Fibroblast of peridontal ligament (primary cell): ENCODE measurements at regions not wholly inside any gene's neighbourhood (a gene's known extent, or its start where the extent isn't known, plus 50 kb on each side); places are given as distances from the start of the nearest gene placed in this dataset.
"Not testable (repeated sequence)": the region's sequence is repeated elsewhere in the genome, so short reads cannot be mapped to it uniquely, and the experiment has no call there.

Source experiments
- DNase-seq: peaks from one replicate; pipeline ENCODE4 v3.0.0-alpha.2; 2010; ENCODE audit errors: extremely low read depth

DNA sequence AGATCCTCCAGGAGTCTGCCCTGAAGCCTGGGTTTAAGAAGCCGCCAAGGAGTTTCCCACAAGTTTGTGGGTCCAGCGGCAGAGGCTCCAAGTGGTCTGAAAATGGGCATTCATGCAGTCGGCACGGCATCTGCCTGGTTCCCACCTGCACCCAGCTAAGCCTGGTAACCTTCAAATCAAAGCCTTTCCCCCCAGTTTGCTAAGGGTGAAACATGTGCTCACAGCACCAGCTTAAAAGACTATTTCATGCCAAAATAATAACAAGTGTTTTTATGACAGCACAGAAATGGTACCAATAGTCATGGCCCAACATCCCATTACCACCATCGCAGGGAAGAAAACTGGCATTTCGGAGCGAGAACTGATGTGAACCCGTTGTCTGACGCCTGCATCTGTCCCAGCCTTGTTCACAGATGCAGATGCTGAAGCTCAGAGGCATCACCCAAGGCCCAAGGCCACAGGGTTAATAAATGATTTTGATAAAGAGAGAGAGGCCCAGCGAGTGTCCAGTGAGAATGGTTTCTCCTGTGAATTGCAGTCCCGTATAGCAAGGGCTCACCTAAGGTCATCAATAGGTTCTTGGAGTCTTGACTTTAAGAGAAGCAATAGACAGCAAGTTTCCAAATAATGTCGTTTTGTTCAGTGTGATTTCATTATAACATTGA lies 188.0 kb upstream of the TPM1 start:
- DNase-seq = no peak

DNA sequence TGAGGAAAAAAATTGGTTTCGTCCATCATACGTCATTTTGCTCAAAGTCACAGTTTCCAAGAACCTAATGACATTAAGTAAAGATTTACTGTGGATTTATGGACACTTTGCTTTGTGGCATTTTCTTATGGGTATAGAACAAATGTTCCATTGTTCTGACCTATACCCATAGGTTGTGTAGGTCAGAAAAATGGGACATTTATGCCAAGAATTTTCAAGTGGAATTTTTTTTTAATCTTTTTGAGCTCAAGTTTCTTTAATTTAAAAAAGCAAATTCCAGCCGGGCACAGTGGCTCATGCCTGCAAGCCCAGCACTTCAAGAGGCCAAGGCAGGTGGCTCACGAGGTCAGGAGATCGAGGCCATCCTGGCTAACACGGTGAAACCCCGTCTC lies 187.5 kb upstream of the TPM1 start:
- no peak for DNase-seq

DNA sequence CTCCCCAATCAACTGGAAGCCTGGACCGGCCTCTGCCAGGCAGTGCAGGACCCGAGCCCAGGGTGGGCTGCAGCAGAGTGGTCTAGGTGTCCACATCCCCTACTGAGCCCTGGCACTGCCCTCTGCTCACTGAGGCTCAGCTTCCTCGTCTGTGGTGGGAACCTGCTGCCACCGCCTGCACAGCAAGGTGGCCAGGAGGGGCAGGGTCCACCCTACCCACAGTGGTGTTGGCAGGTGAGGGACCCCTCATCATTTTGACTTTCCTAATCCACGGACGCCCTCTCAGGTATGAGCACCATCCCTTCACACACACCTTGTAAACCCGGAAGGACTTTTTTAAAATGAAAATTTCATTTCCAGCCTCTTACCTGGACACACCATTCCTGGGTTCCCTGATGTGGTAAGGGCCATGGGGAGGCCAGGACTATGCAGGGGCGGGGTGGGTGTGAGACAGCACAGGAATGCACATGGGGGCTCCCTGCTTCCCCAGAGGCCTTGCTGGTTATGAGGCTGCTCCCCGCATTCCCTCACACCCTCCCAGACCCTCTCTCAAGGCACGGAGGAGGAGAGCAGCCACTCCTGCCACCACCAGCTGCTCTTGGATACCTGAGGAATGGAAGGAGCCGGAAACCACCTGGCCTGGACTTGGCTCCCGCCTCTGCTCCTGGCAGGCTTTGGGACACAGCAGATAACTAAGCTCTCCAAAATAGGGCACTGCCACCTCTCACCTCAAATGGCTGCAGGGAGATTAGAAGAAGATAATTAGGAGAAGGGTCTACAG lies 185.9 kb upstream of the TPM1 start:
- no peak for DNase-seq

DNA sequence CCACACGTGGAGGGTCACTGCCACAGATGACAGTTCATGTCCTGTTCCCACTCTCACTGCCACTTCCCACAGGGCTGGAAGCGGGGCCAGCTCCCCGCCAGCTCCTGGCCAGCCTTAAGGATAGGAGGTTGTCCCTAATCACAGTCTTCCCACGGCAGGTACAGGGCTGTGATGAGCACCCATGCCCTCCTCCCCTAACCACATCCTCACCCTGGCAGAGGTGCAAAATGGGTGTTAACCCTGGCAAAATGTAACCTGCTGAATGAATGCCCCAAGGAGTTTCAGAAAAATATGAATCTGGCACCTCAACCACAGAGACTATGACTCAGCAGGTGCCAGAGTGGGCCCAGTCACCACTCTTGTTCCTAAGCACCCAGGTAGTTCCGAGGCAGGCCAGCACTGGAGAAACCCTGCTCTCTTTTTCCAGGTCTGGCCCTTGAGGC lies 185.1 kb upstream of the TPM1 start:
- DNase-seq = no peak

DNA sequence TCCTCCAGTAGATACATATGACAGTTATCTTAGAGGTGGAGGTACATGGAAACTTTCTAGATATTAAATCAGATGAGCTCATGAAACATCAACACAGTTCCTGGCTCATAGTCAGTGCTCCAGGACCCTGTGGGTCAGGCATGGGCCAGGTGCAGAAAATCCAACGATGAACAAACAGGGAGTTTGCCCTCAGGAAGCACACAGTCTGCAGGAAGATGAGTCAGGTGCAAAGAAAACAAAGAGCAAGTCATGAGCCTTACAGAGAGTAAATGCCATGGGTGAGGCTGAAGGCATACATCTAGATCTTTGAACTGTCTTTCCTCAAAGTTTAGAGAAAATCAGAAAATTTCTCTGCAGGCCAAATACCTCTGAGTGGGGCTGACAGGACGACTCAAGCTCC lies 184.2 kb upstream of the TPM1 start:
- DNase-seq = no peak

DNA sequence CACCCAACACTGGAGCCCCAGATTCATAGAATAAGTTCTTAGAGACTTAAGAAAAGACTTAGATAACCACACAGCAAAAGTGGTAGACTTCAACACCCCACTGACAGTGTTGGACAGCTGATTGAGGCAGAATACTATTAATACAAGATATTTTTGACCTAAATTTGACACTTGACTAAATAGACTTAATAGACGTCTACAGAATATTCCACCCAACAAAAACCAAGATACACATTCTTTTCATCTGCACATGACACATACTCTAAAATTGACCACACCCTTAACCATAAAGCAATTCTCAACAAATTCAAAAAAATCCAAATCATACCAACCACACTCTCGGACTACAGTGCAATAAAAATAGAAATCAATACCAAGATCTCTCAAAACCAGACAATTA lies 179.8 kb upstream of the TPM1 start:
- no peak for DNase-seq

DNA sequence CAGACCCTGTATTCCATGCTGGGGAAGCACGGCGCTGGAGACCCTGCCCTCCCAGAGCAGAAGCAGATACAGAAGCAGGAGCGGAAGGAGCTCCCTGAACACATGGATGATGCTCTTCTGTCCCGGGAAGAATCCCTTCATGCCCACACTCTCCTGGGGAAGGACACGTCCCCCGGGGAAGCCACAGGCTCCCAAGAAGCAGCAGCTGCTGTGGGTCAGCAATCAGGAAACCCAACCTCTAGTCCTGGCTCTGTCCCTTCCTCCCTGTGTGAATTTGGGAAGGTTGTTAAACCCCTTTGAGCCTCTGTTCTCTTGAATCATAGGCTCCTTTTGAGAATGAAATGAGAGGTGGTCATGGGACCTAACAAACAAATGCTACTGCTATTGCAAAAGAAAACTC lies 176.2 kb upstream of the TPM1 start:
- no peak for DNase-seq

DNA sequence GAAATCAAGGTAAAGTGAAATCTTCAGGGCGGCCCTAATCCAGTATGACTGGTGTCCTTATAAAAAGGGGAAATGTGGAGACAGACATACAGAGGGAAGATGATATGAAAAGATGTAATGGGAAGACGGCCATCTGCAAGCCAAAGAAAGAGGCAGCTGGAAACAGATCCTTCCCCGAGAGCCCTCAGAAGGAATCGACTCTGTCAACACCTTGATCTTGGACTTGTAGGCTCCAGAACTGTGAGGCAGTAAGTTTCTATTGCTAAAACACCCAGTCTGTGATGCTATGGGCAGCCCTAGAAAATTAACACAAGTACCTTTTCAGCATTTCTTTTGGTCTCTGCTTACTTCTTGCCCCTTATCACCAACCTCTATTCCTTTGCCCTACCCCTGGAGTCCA lies 174.7 kb upstream of the TPM1 start:
- DNase-seq = no peak

DNA sequence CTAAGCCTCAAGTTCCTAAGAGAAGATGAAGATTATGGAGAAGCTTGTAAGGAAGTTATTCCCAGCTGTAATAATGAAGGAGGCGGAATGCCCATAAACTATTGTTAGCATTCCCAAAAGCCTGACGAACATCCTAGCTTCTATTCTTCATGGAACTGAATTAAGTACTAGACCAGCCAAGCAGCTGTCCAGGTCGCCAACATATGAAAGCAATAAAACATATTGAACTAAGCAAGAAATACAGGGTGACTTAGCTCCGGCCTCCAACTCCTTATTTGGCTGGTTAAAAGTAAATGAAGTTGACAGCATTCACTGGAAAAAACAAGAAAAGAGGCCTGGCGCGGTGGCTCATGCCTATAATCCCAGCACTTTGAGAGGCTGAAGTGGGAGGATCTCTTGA lies 174.0 kb upstream of the TPM1 start:
- DNase-seq = peak; percentile 72

DNA sequence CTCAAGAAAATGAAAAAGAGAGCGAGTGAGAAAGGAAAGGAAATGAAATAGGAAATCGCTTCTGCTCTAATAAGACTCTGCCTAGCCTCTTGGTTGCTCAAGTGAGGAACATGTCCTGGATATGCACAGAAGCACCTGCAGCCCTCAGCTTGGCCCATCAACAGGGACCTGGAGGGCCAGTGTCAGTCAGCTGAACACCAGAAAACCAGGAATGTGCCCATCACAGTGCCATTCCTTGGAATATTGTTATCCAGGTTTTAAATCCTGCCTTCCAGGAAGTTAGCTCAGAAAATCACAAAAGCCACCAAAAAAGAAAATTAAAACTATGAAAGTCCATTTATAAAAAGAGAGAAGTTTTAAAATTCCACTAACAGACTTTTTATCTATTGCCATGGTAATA lies 173.4 kb upstream of the TPM1 start:
- DNase-seq = no peak

DNA sequence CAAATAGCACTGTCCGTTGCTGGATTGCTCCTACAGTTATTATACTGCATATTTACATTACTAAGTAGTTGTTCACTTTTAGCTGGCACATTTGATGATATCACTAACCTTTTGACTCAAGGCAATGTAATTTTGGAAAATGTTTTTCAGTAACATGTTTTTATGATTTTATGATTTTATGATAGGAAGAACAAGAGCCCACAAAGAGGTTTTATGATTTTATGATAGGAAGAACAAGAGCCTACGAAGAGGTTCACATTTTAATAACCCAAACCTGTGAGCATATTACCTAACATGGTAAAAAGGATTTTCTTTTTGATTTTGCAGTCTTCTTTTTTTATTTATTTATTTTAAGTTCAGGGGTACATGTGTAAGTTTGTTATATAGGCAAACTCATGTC lies 172.3 kb upstream of the TPM1 start:
- no peak for DNase-seq

DNA sequence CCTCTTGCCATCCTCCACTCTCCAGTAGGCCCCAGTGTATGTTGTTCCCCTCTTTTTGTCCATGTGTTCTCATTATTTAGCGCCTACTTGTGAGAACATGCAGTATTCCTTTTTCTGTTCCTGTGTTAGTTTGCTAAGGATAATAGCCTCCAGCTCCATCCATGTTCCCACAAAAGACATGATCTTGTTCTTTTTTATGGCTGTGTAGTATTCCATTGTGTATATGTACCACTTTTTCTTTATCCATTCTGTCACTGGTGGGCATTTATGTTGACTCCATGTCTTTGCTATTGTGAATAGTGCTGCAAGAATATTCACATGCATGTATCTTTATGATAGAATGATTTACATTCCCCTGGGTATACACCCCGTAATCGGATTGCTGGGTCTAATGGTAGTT lies 171.8 kb upstream of the TPM1 start:
- DNase-seq = not testable (repeated sequence)

DNA sequence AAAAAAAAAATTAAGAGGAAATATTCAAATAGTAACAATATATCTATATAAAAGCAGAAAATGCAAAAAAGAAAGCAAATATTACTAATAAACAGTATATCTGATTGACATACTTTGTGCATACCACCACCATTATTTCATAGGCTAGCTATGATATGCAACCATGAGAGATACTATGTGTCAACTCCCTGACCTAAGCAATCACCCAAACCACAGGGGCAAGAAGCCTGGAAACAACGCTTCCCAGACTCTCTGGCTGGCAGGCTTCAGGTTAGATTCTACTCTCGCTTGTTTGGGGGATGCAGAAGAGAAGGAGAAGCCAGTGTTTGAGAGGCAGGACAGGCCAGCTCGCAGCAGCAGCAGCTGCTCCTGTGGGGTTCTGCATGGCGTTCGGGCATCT lies 169.3 kb upstream of the TPM1 start:
- no peak for DNase-seq

DNA sequence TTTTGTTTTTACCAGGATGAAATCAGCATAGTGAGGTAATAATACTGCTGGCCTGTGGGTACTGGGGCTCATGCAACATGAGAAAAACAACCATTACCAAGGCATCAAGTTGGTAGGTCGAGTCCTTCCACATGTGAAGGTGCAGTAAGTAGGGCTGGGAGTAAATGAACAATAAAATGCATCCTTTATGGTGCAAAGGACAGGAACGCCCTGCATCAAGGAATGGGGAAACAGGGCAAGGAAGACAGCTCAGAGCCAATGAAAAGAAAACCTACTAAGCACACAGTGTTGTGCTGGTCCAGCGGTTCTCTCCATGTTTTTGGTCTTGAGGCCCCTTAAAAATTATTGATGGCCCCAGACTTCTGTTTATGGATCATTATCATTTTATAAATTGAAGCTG lies 168.5 kb upstream of the TPM1 start:
- no peak for DNase-seq

DNA sequence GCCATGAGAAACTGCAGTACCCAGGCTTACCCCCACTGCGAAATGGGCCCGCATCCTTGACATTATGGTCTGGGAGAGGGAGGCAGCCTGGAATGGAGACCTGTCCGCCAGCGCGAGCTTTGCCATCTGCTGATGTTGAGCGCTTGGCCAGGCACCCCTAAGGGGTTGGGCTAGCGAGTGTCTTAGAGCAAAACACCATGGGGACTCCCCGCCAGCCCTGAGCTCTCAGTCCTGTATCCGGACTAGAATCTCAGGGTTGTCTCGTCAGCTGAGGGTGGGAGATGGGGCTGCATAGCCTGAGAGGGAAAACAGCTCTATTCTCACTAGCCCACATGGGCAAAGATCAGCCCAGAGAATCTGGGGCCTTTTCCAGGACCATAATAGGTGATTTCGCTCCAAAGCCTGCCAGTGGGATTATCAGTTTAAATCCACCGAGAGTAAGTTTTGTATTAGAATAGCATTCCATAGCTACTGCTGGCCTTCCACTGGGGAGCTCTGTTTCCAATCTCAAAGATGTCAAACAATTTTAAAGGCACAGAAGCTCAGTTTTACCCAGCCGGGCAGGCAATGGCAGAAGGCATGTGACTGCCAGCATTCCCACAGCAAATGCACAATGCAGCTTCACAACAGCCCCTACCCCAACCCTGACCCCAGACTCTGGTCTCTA lies 167.5 kb upstream of the TPM1 start:
- DNase-seq = no peak

DNA sequence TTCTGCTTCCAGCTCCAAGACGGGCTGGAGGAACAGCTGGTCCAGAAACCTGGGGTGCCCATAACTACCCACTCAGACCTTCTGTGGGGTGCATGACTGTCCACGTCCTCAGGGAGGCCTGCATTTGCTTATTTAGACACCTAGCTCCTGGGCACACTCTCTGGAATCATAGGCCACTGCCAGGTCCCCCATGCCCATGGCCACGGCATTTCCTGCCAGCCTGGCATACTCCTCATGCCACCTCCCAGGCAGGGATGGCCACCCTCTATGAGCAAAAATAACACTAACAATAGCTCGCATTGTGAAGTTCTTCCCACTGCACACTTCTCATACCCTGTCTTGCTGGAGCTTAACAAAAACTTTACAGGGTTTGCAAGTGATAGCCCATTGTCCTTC lies 166.9 kb upstream of the TPM1 start:
- DNase-seq = no peak

DNA sequence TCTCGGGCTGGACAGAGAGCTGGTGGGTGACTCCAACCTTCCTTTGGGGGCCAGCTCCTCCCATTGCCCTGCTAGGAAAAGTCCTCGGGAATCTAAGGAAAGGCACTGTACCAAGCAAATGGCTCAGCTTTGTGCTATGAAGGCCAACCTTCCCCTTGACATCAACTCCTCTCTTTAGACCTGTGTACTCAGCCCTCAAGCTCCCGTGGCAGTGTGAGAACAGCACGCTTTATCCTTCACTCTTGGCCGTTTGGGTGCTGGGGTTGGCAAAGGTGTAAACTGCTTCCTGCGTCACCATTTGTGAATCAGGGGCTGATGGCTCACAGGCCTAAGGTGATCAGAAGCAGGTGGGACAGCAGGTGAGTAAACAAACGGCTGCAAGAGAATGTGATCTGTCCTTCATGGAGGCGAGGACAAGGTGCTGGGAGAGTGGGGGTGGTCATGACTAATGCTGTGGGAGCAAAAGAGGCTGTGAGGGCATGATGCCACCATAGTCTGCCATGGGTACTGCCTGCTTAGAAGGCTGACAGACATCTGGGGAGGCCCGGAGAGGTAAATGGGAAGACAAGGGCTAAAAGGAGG lies 165.2 kb upstream of the TPM1 start:
- no peak for DNase-seq

DNA sequence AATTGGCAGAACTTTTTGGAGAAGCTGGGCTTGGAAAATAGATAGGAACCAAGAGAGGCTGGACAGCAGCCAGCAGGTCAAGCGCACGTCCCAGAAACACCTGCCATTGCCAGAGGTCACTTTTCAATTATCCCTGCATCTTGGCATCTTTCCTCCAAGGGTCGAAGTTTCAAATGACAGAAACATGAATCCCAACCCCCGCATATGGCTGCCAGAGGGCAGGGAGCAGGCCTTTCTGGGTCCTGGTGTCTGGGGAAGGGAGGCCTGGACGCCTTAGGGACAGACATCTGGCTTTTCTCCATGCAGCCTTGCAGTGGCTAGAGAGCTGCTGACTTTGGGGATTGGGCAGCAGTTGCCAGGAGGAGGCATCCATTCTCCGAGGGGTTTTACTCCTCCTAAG lies 164.5 kb upstream of the TPM1 start:
- DNase-seq = no peak

DNA sequence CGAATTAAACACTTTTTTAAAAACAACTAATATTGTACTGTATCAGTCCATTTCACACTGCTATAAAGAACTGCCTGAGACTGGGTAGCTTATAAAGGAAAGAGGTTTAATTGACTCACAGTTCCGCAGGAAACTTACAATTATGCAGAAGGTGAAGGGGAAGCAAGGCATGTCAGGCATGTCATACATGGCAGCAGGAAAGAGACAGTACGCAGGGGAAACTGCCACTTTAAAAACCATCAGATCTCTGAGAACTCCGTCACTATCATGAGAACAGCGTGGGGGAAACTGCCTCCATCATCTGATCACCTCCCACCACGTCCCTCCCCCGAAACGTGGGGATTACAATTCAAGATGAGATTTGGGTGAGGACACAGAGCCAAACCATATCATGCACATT lies 162.8 kb upstream of the TPM1 start:
- DNase-seq = no peak

DNA sequence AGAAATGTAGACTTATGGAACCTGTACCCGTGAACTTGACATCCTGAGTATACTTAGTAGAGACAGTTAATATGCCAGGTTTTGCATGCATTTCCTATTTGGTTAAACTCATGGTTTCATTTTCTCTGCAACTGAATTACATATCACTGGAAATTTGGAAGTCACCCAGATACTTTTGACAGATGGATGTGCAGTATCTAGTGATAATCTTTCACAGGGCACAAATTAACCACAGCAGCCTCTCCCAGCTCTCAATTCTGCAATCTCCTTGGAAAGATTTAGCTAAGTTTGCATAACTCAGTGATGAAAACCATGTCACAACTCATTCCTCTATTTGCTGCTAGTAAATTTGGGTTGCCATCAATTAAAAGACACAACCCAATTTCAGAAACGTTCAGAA lies 162.3 kb upstream of the TPM1 start:
- DNase-seq = peak; percentile 89

DNA sequence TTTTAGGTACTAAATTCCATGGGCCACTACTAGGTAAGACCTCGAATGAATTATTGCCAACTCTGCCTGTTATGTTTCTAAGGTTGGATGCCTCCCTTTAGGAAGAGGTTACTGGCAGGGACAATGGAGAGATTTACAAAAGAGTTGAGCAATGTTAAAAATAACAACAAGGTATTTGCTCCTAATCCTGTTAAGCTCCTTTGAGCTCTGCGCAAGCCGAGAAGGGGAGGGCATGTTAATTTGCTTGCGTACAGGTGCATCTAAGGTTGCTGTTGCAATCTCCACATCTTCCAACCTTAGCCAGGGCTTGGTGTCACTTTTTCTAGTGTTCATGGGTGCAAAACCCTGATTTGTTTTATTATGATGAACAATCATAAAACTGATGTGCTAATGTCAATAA lies 161.5 kb upstream of the TPM1 start:
- DNase-seq = no peak

DNA sequence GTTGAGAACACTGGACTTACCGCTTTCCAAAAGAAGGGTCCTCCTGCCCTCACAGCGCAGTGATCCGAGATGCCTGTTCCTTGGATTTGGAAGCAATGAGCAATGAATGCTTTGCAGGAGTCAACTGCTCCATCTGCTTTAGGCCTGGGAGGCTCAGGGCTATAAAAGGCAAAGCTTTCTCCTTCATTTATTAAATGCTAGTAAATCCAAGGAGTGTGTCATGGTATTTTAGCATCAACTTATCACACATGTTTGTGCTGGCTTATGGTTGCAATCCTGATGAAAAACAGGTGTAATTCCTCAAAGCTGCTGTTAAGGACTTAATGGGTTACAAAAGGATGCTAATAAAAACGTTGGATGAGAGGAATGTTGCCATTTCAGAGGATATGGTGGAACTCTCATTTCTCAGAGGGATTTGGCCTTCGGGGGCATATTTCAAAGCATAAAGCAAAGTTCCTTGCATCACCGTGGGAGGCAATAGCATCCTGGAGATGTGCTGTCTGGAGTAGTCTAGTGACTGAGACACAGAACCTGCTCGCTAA lies 158.5 kb upstream of the TPM1 start:
- DNase-seq = peak; percentile 59
